ENCODE measurements at regions not wholly inside any gene's neighbourhood (a gene's known extent, or its start where the extent isn't known, plus 50 kb on each side); places are given as distances from the start of the nearest gene placed in this dataset.
"Not testable (repeated sequence)": the region's sequence is repeated elsewhere in the genome, so short reads cannot be mapped to it uniquely, and the experiment has no call there.

DNA sequence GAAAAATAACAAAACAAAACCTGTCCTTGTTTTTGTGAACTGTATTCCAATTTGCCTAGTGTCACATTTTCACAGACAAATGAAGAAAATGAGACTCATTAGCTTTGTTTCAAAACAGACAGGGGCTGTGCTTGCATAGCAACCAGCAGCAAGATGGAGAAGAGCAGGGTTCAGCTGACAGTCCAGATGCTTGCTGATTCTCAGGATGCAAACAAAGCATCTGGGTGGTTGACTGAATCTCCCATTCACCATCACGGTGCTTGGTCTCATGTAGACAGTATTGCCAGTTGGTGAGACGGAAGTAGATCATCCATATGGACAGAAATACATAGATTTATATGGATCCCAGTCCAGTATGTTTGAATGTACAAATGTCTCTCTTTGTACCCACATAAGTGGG is 326.8 kb downstream of the CCDC85A start:
- DNase-seq (ENCODE audit: low read depth), result no peak

DNA sequence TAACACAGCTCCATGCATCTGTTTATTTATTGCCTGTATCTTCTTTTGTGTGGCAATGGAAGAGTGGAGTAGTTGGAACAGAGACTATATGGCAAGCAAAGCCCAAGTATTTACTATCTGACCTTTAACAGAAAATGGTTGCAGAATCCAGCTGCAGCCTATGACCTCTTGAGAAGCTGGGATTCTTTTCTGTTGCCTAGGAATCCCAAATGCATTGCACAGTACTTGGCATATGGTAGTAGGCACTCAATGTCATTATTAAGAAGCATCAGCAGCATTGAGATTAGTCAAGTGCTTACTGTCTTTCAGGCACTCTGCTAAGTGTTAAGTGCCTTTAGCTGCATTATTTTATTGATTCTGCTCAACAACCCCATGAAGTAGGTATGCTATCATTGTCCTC is 331.6 kb downstream of the CCDC85A start:
- DNase-seq (ENCODE audit: low read depth), result no peak

DNA sequence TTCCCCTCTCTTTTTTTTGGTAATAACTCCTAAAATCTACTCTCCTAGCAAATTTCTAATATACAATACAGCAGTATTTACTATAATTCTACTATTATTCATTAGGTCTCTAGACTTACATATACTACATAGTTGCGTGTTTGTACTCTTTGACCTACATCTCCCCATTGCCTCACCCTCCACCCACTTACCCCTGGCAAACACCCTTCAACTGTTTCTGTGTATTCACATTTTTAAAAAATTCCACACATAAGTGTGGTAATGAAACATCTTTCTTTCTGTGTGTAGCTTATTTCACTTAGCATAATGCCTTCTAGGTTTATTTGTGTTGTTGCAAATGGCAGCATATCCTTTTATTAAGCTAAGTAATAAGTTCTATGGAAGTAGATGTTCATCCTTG is 336.0 kb downstream of the CCDC85A start:
- no peak for DNase-seq (ENCODE audit: low read depth)

DNA sequence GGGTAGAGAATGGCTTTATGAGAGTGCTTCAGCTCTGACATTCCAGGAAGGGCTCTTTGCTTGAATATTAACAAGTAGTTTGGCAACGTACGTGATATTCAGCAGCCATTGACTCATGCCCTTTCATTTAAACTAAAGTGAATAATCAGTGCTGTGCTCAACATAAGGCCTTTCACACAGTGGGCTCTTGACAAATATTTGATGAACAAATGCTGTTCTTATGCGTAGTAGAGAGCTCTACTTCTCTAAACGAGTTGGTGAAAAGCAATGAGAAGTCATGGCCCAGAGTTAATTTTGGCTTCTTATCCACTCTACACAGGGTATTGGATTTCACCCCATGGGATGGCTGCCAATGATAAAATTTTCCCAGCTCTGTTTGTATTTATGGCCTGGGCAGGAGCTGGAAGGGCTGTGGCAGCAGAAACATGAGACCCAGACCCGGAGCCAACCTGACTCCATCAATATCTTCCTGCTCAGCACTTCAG is 338.9 kb downstream of the CCDC85A start:
- DNase-seq (ENCODE audit: low read depth), result no peak

DNA sequence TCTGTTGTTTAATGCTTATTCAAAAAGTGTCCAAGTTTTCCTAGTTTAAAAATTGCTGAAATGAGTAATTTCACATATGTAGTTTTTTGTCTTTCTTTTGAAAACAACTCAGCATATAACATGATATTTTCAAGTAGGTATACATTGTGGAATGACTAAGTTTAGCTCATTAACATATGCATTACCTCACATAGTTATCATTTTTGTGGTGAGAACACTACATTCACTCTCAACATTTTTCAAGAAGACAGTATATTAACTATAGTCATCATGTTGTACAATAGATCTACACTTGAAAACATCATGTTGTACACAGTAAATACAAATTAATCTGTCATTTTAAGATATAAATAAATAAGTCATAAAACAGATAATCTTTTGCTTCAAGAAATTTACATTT is 340.0 kb downstream of the CCDC85A start:
- DNase-seq (ENCODE audit: low read depth), result no peak

DNA sequence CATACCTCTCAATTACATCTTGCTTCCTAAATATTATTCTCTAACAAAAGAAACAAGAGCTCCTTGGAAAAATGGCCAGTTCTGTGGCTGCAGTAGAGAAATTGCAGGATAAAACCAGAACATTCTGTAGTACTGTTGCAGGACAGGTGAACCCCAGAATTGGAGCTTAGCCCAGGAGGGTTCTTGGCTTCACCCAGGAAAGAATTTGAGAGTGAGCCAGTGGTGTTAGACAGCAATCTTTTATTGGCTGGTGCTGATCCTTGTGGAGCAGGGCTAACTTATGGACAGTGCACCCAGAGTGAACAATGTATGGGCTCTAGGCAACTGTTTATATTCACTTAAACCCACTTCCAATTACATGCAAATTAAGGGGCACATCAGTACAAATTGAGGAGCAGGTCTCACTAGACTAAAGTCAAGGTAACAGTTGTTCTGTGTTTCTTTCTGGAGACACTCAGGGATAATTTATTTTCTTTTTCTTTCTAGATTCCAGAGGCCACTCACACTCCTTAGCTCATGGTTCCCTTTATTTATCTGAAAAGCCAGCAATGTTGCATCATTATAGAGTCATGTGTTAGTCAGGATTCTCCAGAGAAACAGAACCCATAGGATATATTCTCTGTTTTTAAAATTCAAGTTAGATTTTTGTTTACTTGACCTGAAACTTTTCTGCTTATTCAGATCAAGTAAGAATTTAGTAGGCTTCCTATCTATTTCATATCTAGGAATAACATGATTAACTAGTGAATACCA is 348.1 kb downstream of the CCDC85A start:
- DNase-seq (ENCODE audit: low read depth), result no peak

DNA sequence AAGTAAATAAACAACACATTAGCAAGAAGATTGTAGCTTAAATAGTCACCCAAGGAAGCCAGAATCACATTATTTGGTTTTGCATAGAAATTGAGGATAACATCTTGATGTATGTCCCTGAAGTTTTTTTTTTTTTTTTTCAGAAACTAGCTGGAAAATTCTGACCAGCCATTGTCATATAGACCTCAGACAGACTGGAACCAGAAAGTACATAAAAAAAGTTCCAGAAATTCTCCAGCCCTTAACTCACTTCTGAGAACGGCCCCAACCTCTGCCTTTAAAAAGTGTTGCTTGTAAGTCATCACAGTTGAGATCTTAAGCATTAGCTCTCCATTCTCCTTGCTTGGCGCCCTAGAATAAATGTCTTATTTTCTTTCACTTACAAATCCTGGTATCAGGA is 350.5 kb downstream of the CCDC85A start:
- DNase-seq (ENCODE audit: low read depth), result no peak

DNA sequence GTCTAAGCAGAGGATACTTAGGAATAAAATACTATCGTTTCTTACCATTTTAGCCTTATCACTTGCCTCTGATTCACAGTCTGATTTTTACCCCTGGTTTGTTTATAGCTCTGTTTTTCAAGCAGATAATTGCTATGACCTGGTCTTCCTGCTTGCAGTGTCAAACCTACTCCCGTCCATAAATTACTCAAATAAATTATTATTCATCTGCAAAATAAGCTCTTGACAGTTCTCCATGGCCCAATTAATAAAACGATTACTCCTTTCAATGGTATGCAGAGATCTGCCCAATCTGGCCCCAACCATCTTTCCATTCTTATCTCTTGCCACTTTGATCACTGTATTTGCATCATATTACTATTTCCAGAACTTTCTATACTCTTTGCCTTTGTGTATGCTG is 354.0 kb downstream of the CCDC85A start:
- DNase-seq (ENCODE audit: low read depth), result no peak

DNA sequence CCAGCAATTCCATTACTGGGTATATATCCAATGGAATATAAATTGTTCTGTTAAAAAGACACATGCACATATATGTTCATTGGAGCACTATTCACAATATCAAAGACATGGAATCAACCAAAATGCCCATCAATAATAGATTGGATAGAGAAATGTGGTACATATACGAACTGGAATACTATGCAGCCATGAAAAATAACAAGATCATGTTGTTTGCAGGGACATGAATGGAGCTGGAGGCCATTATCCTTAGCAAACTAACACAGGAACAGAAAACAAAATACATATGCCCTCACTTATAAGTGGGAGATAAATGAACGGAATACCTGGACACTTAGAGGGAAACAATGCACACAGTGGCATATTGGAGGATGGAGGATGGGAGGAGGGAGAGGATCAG is 355.8 kb downstream of the CCDC85A start:
- DNase-seq (ENCODE audit: low read depth), result no peak

DNA sequence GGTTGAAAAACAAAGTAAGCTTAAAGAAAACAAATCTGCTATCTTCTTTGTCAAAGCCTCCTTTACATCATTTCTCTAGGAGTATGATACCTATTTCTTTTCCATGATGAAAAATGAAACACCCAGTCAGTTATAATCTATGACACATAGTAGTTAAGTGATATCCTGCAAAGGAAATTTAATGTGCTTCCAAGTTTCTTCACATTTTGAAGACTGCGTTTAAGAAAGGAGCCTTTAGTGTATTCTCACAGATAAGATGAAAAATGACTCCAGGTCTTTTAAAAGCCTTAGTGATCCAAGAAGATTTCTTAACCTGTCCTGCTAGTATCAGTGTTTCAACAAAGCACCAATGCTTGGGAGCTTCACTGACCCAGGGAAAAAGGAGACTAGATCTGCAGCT is 356.7 kb downstream of the CCDC85A start:
- no peak for DNase-seq (ENCODE audit: low read depth)

DNA sequence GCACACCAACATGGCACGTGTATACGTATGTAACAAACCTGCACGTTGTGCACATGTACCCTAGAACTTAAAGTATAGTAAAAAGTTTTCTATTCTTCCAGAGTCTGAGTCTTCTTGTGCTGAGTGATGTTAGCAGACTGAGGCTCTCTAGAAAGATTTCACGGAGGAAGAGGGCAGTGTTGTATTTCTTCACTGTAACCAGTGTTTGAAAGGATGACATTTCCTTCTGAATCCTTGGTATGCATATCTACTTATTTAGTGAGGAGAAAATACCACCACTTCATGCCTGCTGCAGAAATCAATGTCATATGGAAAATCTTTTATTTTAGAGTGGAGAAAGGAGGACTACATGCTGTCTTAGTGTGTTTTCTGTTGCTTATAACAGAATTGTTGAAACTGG is 357.1 kb downstream of the CCDC85A start:
- DNase-seq (ENCODE audit: low read depth), result no peak

DNA sequence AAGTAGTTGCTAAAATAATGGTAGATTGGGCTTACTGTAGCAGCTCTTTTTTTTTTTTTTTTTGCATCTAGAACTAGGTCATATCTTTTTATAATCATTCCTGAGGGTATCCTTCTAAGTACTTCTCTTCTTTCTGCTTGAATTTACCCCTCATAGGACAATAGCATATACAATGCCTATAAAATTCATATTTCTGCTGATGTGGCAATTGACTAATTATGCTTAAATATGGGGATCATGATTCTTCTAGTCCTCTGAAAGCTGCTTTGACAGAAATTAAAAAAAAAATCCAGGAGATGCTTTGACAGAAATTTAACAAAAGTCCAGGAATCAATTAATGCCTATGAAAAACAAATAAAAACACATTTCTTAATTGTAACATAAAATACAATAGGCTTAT is 358.4 kb downstream of the CCDC85A start:
- DNase-seq (ENCODE audit: low read depth), result no peak

DNA sequence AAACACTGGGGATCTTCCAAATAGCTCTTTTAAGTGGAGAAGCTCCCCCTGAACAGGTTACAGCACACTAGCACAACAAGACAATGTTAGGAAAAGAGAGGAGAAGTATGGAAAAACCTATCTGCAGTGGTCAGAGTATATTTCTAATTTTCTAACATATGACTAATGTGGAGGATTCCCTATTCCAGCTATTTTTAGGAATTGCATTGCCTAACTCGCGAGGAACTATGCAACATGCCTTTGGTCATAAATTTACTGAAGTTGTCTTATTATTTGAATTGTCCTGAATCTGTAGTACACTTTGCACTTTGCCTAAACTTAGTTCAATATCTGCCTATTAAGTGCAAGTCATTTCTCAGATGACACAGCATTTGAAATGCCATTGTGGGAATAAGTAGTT is 381.4 kb downstream of the CCDC85A start:
- DNase-seq (ENCODE audit: low read depth), result no peak

DNA sequence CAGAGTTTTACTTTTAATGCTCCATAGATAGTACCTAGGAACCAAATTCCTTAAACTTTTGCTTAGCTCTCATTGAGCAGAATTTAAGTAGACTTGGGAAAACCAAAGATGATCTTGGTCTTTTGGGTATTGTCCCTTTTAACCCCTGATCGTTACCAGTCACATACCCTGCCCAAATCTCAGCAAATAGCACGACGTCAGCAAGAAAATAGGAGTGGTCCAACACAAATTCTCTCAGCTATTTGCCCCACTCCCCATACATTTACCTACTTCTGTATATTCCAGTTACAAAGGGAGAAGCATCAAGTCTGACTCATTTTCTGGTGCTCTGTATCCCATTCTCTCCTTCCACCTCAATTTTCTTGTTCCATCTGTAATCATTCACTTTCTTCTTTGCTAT is 387.3 kb downstream of the CCDC85A start:
- no peak for DNase-seq (ENCODE audit: low read depth)

DNA sequence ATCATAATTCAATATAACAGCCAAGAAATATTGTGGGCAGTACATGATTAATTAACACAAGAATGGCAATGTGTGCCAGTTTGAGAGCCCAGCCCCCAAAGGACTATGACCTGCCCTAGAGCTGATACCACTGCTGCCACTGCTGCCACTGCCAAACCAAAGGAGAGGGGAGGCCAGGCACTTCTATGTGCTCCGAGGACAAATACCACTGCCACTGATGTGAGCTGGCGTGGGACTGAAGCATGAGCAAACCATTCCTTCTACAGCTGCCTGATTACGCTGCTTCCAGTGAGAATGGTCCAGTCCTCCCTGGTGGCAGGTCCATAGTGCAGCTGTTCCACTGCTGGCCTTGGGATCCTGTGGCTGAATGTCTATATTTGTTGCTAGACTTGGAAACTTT is 392.2 kb downstream of the CCDC85A start:
- no peak for DNase-seq (ENCODE audit: low read depth)

DNA sequence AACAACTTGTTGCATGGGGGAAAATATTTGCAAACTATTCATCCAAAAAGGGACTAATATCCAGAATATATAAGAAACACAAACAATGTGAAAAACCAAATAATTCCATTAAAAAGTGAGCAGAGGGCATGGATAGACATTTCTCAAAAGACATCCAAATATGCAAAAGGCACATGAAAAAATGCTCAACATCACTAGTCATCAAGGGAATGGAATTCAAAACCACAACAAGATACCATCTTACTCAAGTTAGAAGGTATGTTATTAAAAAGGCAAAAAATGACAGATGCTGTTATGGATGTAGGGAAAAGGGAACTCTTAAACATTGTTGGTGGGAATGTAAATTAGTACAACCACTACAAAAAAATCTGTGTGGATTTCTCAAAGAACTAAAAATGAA is 396.5 kb downstream of the CCDC85A start:
- DNase-seq (ENCODE audit: low read depth), result no peak

DNA sequence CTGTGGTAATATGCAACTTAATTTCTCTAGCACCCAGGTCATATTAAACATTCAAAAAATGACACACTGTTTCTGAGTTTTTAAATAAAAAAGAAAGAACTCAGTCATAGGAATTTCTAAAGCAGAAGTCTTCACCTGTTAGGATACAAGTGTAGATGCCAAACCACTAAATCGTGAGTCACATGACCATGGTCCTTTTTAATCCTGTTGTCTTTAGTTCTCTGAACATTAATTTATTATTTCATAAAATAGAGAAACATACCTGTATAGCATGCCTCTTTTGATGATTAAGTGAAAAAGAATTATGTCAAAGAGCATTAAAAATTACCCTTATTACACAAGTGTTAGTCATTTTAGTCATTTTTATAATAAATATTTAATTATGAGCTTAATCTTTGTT is 398.8 kb downstream of the CCDC85A start:
- DNase-seq (ENCODE audit: low read depth), result no peak

DNA sequence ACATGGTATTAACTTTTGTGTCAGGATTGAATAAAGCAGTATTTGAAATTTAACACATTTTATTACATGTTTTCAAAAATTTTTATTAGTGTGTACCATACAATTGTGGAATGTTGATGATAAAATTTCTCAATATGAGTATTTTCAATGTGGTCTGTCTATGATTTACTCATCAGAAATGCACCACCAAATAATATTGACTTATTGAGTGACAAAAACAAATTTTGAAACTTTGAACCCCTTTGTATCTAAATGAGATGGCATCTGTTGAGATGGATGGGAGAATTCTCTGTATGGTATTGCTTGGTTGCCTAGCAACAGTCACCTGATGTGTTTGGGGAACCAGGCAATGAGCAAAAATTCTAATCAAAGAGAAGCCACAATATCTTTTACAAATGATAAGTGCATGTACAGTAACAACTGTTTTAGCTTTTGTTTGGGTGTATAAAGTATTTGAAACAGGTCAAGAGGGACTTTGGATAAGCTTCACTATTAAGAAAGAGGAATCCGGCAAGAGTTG is 400.1 kb downstream of the CCDC85A start:
- DNase-seq (ENCODE audit: low read depth), result no peak

DNA sequence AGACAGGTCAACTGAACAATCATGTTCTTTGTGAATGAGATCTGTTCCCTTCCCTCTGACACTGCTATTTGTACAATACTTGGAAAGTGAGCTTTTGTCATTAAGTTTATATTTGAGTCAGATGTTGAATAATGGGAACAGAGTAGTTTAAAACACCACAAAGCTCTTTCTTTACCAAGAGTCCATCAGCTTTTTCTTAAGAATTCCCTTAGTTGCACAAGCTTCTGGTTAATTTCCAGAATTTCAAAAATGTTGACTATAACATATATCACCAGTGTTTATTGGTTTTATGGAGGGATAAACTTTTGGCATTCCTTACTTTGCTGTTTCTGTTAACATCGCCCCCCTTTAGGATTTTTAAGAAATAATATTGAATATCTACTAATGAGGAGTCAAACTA is 403.7 kb downstream of the CCDC85A start:
- DNase-seq (ENCODE audit: low read depth), result no peak

DNA sequence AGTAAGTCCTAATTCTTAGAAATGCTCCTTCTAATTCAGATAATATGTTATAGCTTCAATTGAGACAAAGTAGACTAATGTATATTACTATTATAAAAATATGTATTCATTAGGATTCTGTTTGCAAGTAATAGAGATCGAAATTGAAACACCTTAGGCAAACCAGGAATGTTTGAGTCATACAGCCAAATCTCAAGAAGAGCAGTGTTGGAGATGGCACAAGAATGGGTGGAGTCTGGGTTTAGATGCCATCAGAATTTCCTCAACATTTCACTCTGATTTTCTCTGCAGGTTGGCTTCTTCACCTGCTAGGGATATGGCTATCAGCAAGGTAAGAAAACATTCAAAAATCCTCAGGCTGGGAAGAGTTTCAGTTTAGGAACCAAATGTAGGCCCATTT is 405.4 kb downstream of the CCDC85A start:
- DNase-seq (ENCODE audit: low read depth), result no peak

DNA sequence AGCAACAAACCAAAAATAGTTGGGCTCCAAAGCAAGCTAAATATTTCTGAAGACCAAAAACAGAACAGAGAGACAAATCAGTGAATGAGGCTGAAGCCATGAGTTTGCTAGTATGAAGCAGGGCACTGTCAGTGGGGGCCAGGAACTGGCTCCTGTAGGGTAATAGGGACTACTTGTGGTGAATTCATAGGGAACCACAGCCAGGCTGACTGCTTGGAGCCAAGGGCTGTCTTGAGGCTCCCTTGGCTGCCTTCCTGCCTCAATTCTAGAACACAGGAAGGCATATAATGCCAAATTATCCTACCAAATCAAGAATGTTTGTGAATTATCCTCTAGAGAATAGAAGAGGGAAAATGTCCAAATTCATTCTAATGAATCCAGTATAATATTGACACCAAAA is 406.0 kb downstream of the CCDC85A start:
- DNase-seq (ENCODE audit: low read depth), result no peak

DNA sequence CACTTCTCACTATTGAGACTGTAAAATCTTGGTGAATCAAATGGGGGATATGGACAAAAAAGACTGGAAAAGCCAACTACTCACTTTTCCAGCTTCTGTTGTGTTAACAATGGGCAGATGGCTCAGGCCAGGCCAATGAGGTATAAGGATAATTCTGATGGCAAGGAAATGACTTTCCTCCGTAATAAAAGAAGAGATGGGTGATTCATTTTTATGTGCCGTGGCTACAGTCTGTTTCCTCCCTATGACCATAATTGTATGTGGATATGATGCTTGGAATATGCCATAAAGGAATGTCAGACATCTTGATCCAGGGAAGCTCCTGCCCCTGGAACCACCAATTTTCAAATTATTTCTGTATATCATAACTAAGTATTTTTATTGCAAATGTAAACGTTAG is 406.8 kb downstream of the CCDC85A start:
- DNase-seq (ENCODE audit: low read depth), result no peak

DNA sequence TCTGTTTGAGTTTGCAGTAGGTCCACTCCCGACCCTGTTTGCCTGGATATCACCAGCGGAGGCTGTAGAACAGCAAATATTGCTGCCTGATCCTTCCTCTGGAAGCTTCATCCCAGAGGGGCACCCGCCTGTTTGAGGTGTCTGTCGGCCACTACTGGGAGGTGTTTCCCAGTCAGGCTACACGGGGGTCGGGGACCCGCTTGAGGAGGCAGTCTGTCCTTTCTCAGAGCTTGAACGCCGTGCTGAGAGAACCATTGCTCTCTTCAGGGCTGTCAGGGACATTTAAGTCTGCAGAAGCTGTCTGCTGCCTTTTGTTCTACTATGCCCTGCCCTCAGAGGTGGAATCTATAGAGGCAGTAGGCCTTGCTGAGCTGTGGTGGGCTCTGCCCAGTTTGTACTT is 422.3 kb downstream of the CCDC85A start:
- DNase-seq (ENCODE audit: low read depth), result not testable (repeated sequence)

DNA sequence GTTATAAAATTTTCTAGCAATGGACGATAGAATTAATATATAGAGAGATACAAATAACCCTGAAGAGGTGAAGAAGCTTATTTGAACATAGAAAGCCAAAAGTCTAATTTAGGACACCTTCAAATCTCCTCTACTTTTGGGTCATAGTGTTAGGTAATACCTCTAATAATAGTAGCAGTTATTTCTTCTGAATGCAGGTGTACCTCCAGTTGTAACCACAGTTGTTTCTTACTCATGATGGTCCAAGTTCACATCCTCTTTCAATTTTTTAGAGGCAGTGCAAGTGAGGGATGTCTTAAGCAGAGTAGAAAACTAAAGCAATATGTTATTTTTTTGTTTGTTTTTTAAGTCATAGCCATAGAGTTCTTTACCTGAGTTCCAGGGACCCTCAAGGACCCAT is 429.5 kb downstream of the CCDC85A start:
- DNase-seq (ENCODE audit: low read depth), result no peak
